Panc1 (cell line): ENCODE measurements at regions not wholly inside any gene's neighbourhood (a gene's known extent, or its start where the extent isn't known, plus 50 kb on each side); places are given as distances from the start of the nearest gene placed in this dataset.

Experiments used
- CTCF ChIP-seq: fragments of 450-650 bp; IDR thresholded peaks from 2 replicates; pipeline ENCODE4 v1.5.1; 2017; ENCODE audit warnings: mild to moderate bottlenecking
- POLR2AphosphoS5 ChIP-seq: IDR thresholded peaks from 2 replicates; pipeline ENCODE4 v1.6.1; 2012; ENCODE audit warnings: mild to moderate bottlenecking, low read depth, low read length, moderate library complexity

DNA sequence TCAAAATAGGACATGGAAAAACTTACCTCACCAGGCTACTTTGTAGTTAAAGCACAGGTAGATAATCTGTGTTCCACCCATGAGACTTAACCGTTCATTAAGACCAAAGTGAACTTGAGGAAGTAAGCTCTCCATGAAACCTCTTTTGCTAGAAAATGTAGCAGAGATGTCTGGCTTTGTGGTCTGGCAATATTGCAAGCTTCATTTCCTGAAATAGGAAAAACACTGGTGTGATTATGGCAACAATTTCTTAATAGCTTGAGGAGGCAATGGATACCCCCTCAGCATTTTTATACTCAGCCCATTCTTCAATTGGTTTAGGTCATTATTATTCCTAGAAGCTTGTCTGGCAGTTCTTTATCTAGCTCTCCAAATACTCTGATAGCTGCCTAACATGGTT lies 957.3 kb downstream of the IGSF11 start:
- TF ChIP-seq CTCF = no peak
- TF ChIP-seq POLR2AphosphoS5 = no peak
